ENCODE measurements at regions not wholly inside any gene's neighbourhood (a gene's known extent, or its start where the extent isn't known, plus 50 kb on each side); places are given as distances from the start of the nearest gene placed in this dataset.

DNA sequence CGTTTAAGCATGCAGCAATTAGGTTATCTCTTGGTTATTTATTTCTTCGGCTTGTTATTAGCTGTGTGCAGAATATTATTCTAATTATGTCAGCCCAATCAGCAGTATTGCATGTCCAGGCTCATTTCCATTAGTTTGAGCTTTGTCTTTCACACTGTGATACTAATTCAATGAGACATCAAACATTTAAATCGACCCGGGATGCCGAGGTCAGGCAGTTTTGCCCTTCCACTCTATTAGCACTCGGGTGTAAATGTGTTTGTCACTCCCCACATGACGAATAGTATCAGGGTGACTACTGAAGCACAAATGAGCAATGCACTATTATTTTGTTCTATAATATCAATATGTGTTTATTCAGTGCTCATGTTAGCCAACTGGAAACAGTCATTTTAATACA, 170.9 kb downstream of the ANXA2 start:
- TF ChIP-seq, protein P1, sequence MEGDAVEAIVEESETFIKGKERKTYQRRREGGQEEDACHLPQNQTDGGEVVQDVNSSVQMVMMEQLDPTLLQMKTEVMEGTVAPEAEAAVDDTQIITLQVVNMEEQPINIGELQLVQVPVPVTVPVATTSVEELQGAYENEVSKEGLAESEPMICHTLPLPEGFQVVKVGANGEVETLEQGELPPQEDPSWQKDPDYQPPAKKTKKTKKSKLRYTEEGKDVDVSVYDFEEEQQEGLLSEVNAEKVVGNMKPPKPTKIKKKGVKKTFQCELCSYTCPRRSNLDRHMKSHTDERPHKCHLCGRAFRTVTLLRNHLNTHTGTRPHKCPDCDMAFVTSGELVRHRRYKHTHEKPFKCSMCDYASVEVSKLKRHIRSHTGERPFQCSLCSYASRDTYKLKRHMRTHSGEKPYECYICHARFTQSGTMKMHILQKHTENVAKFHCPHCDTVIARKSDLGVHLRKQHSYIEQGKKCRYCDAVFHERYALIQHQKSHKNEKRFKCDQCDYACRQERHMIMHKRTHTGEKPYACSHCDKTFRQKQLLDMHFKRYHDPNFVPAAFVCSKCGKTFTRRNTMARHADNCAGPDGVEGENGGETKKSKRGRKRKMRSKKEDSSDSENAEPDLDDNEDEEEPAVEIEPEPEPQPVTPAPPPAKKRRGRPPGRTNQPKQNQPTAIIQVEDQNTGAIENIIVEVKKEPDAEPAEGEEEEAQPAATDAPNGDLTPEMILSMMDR (IDR thresholded peaks at IDR 0.05), result no peak
- no peak for TF ChIP-seq POLR2A (IDR thresholded peaks at IDR 0.05)

Measured in stomach (tissue), 4 donors.